Suppressor macrophage (primary cell): ENCODE measurements at regions not wholly inside any gene's neighbourhood (a gene's known extent, or its start where the extent isn't known, plus 50 kb on each side); places are given as distances from the start of the nearest gene placed in this dataset.

Experiments
- DNase-seq, 4 experiments: peaks; one replicate each; pipeline ENCODE4 v3.0.0-alpha.2; 2020 to 2022

GRCh38 chr12:112559784-112560183 lies 141.0 kb downstream of the PTPN11 start:
- no peak for DNase-seq

- no peak for DNase-seq
Observed at GRCh38 chr12:112564160-112564784, 145.5 kb downstream of the PTPN11 start.

GRCh38 chr12:112568641-112569040 lies 149.9 kb downstream of the PTPN11 start:
- DNase-seq, result no peak

- DNase-seq, result no peak
Observed at GRCh38 chr12:112570096-112570495, 151.3 kb downstream of the PTPN11 start.

GRCh38 chr12:112573141-112573540 lies 154.4 kb downstream of the PTPN11 start:
- no peak for DNase-seq

- no peak for DNase-seq
Observed at GRCh38 chr12:112574896-112575558, 156.3 kb downstream of the PTPN11 start.

- DNase-seq, result no peak
Observed at GRCh38 chr12:112575559-112576067, 156.9 kb downstream of the PTPN11 start.

- no peak for DNase-seq
Observed at GRCh38 chr12:112577473-112578329, 159.0 kb downstream of the PTPN11 start.

GRCh38 chr12:112584266-112584722 lies 165.5 kb downstream of the PTPN11 start:
- DNase-seq, result no peak

GRCh38 chr12:112586148-112586783 lies 167.5 kb downstream of the PTPN11 start:
- DNase-seq, result no peak

- DNase-seq, result no peak
Observed at GRCh38 chr12:112589275-112589674, 170.5 kb downstream of the PTPN11 start.

GRCh38 chr12:112590281-112590680 lies 171.5 kb downstream of the PTPN11 start:
- no peak for DNase-seq

GRCh38 chr12:112591488-112591887 lies 172.7 kb downstream of the PTPN11 start:
- DNase-seq, result no peak

GRCh38 chr12:112595410-112595809 lies 176.7 kb downstream of the PTPN11 start:
- DNase-seq, result peak; percentile 43 to 58 (median 53)

GRCh38 chr12:112597986-112598385 lies 179.2 kb downstream of the PTPN11 start:
- DNase-seq, result peak; percentile 13 to 37 (median 26)

- DNase-seq, result peak; percentile 24 to 73 (median 45)
Observed at GRCh38 chr12:112598626-112599025, 179.9 kb downstream of the PTPN11 start.

- DNase-seq, result peak; percentile 60 to 84 (median 74)
Observed at GRCh38 chr12:112599871-112600270, 181.1 kb downstream of the PTPN11 start.

- DNase-seq, result no peak
Observed at GRCh38 chr12:112602150-112602549, 183.4 kb downstream of the PTPN11 start.

- DNase-seq, result peak; percentile 62 to 83 (median 72)
Observed at GRCh38 chr12:112606611-112607365, 184.8 kb upstream of the RPH3A start.

GRCh38 chr12:112607427-112607826 lies 184.1 kb upstream of the RPH3A start:
- no peak for DNase-seq

- no peak for DNase-seq
Observed at GRCh38 chr12:112611908-112612307, 179.6 kb upstream of the RPH3A start.

GRCh38 chr12:112615196-112615595 lies 176.4 kb upstream of the RPH3A start:
- no peak for DNase-seq
